ENCODE measurements at regions not wholly inside any gene's neighbourhood (a gene's known extent, or its start where the extent isn't known, plus 50 kb on each side); places are given as distances from the start of the nearest gene placed in this dataset.

- H3K36me3 ChIP-seq (ENCODE audit: insufficient read depth) = no peaks in the 10 kb centered on the region
- H3K79me2 ChIP-seq (ENCODE audit: insufficient read depth, low read depth) = no peaks in the 10 kb centered on the region
- H3K4me3 ChIP-seq (IDR thresholded peaks at IDR 0.05; ENCODE audit: insufficient read depth, low read depth, low read length) = no peak overlapping the region
- TF ChIP-seq, protein P1, sequence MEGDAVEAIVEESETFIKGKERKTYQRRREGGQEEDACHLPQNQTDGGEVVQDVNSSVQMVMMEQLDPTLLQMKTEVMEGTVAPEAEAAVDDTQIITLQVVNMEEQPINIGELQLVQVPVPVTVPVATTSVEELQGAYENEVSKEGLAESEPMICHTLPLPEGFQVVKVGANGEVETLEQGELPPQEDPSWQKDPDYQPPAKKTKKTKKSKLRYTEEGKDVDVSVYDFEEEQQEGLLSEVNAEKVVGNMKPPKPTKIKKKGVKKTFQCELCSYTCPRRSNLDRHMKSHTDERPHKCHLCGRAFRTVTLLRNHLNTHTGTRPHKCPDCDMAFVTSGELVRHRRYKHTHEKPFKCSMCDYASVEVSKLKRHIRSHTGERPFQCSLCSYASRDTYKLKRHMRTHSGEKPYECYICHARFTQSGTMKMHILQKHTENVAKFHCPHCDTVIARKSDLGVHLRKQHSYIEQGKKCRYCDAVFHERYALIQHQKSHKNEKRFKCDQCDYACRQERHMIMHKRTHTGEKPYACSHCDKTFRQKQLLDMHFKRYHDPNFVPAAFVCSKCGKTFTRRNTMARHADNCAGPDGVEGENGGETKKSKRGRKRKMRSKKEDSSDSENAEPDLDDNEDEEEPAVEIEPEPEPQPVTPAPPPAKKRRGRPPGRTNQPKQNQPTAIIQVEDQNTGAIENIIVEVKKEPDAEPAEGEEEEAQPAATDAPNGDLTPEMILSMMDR (conservative IDR thresholded peaks at IDR 0.05; ENCODE audit: low read depth, low read length) = no peak
- no peak overlapping the region for H2AFZ ChIP-seq (ENCODE audit: low read depth)
- no peak overlapping the region for H3K9ac ChIP-seq
- H3K27me3 ChIP-seq (ENCODE audit: insufficient read depth, low read depth) = no peaks in the 10 kb centered on the region
- H3K27ac ChIP-seq = no peak overlapping the region
- H4K20me1 ChIP-seq (ENCODE audit: insufficient read depth) = no peaks in the 10 kb centered on the region
- H3K4me2 ChIP-seq = no peak overlapping the region
- no peaks in the 10 kb centered on the region for H3K4me1 ChIP-seq (ENCODE audit: low read depth, poor library complexity, severe bottlenecking)
These were observed 103.3 kb upstream of the COL8A1 start for GRCh38 chr3:99534951-99535704.

- Histone ChIP-seq H3K27me3 (ENCODE audit: insufficient read depth, low read depth) (no peaks in the 10 kb centered on the region), H3K79me2 (ENCODE audit: insufficient read depth, low read depth) (no peaks in the 10 kb centered on the region), H3K4me1 (ENCODE audit: low read depth, poor library complexity, severe bottlenecking) (no peaks in the 10 kb centered on the region), H3K36me3 (ENCODE audit: insufficient read depth) (no peaks in the 10 kb centered on the region), H2AFZ (ENCODE audit: low read depth) (no peak overlapping the region), H4K20me1 (ENCODE audit: insufficient read depth) (no peaks in the 10 kb centered on the region), H3K4me2 (no peak overlapping the region), H3K27ac (no peak overlapping the region), H3K9ac (no peak overlapping the region), H3K4me3 (IDR thresholded peaks at IDR 0.05; ENCODE audit: insufficient read depth, low read depth, low read length) (no peak overlapping the region)
- TF ChIP-seq, protein P1 (conservative IDR thresholded peaks at IDR 0.05; ENCODE audit: low read depth, low read length) = peak; percentile 56
These were observed 106.1 kb upstream of the COL8A1 start for GRCh38 chr3:99532246-99532645.

- H3K27me3 ChIP-seq (ENCODE audit: insufficient read depth, low read depth) = no peaks in the 10 kb centered on the region
- H4K20me1 ChIP-seq (ENCODE audit: insufficient read depth) = no peaks in the 10 kb centered on the region
- H3K79me2 ChIP-seq (ENCODE audit: insufficient read depth, low read depth) = no peaks in the 10 kb centered on the region
- no peak overlapping the region for H3K4me2 ChIP-seq
- no peak overlapping the region for H3K4me3 ChIP-seq (IDR thresholded peaks at IDR 0.05; ENCODE audit: insufficient read depth, low read depth, low read length)
- TF ChIP-seq, protein P1 (conservative IDR thresholded peaks at IDR 0.05; ENCODE audit: low read depth, low read length) = no peak
- H2AFZ ChIP-seq (ENCODE audit: low read depth) = no peak overlapping the region
- H3K4me1 ChIP-seq (ENCODE audit: low read depth, poor library complexity, severe bottlenecking) = no peaks in the 10 kb centered on the region
- H3K9ac ChIP-seq = no peak overlapping the region
- H3K27ac ChIP-seq = no peak overlapping the region
- no peaks in the 10 kb centered on the region for H3K36me3 ChIP-seq (ENCODE audit: insufficient read depth)
These were observed 109.1 kb upstream of the COL8A1 start for GRCh38 chr3:99529265-99529664.

- Histone ChIP-seq H3K36me3 (ENCODE audit: insufficient read depth) (no peaks in the 10 kb centered on the region), H3K27me3 (ENCODE audit: insufficient read depth, low read depth) (no peaks in the 10 kb centered on the region), H4K20me1 (ENCODE audit: insufficient read depth) (no peaks in the 10 kb centered on the region), H3K9ac (no peak overlapping the region), H3K4me3 (IDR thresholded peaks at IDR 0.05; ENCODE audit: insufficient read depth, low read depth, low read length) (no peak overlapping the region), H2AFZ (ENCODE audit: low read depth) (no peak overlapping the region), H3K4me2 (no peak overlapping the region), H3K27ac (no peak overlapping the region), H3K79me2 (ENCODE audit: insufficient read depth, low read depth) (no peaks in the 10 kb centered on the region), H3K4me1 (ENCODE audit: low read depth, poor library complexity, severe bottlenecking) (no peaks in the 10 kb centered on the region)
- TF ChIP-seq, protein P1 (conservative IDR thresholded peaks at IDR 0.05; ENCODE audit: low read depth, low read length) = no peak
These were observed 111.5 kb upstream of the COL8A1 start for GRCh38 chr3:99526921-99527320.
